ENCODE measurements at regions not wholly inside any gene's neighbourhood (a gene's known extent, or its start where the extent isn't known, plus 50 kb on each side); places are given as distances from the start of the nearest gene placed in this dataset.

DNA sequence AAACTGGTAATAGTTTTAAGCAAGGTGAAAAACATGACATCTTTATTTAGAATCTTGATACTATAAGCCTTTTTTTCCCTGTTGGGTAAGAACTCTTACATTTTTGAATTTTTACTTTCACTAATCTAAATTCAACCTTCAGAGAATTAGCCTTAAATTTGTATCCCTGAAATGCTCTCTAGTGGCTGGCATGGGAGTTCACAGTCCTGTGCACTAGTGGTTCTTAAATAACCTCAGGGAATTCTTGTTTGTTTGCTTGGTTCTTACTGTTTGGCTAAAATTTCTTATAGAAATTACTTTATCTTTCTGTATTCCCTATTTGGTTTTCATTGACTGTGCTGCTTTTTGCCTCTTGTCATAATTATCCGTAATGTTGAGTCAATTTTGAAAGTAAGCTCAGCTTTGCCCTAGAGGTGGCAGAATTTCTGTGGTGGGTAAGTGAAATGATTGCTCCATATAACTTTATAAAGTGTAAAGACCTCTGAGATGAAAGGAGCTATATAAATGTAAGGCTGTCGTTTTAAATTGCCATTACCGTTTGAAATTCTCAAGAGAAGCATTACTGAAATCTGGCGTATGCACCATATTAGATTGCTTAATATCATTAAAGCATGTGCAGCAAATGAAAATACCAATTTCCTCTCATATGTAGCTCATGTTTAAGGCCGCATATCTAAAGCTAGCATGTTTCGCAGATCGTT, 391.3 kb upstream of the FIGN start:
- Histone ChIP-seq H3K27ac (ENCODE audit: extremely low read depth, low read depth, low read length) (no peak overlapping the region), H3K4me1 (ENCODE audit: control insufficient read depth, insufficient read depth, low read length) (no peaks in the 10 kb centered on the region), H3K4me3 (ENCODE audit: low read depth, low read length) (no peak overlapping the region), H3K9me3 (ENCODE audit: control insufficient read depth, insufficient read depth, low read depth, low read length) (no peaks in the 10 kb centered on the region), H3K36me3 (ENCODE audit: control insufficient read depth in 2 of 2, insufficient read depth in 1 of 2, low read length in 2 of 2) (no peaks in the 10 kb centered on the region)
- POLR2A ChIA-PET, result no interaction called here
- TF ChIP-seq ZNF302 (tag by site-specific recombination; IDR thresholded peaks at IDR 0.05; ENCODE audit: low read depth), result no peak
- TF ChIP-seq ZNF768 (tag by site-specific recombination; IDR thresholded peaks at IDR 0.05), result no peak
- no peak for TF ChIP-seq ZNF560 (tag by site-specific recombination; IDR thresholded peaks at IDR 0.05; ENCODE audit: borderline replicate concordance)
- TF ChIP-seq ZBTB1 (tag by site-specific recombination; IDR thresholded peaks at IDR 0.05), result no peak
- TF ChIP-seq, protein P1, sequence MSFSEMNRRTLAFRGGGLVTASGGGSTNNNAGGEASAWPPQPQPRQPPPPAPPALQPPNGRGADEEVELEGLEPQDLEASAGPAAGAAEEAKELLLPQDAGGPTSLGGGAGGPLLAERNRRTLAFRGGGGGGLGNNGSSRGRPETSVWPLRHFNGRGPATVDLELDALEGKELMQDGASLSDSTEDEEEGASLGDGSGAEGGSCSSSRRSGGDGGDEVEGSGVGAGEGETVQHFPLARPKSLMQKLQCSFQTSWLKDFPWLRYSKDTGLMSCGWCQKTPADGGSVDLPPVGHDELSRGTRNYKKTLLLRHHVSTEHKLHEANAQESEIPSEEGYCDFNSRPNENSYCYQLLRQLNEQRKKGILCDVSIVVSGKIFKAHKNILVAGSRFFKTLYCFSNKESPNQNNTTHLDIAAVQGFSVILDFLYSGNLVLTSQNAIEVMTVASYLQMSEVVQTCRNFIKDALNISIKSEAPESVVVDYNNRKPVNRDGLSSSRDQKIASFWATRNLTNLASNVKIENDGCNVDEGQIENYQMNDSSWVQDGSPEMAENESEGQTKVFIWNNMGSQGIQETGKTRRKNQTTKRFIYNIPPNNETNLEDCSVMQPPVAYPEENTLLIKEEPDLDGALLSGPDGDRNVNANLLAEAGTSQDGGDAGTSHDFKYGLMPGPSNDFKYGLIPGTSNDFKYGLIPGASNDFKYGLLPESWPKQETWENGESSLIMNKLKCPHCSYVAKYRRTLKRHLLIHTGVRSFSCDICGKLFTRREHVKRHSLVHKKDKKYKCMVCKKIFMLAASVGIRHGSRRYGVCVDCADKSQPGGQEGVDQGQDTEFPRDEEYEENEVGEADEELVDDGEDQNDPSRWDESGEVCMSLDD (tag by site-specific recombination; IDR thresholded peaks at IDR 0.05), result no peak
- no peak for TF ChIP-seq ZXDB (tag by site-specific recombination; IDR thresholded peaks at IDR 0.05)
- no peak for TF ChIP-seq ZNF433 (tag by site-specific recombination; IDR thresholded peaks at IDR 0.05; ENCODE audit: low read depth)
- CTCF ChIA-PET, result interaction anchor here (0.5 to 0.8 kb wide), 7 partner anchors 10 to 1017 kb away, joined by 3 to 6 read pairs (median 3); no protein-coding TSS in a partner anchor

DNA sequence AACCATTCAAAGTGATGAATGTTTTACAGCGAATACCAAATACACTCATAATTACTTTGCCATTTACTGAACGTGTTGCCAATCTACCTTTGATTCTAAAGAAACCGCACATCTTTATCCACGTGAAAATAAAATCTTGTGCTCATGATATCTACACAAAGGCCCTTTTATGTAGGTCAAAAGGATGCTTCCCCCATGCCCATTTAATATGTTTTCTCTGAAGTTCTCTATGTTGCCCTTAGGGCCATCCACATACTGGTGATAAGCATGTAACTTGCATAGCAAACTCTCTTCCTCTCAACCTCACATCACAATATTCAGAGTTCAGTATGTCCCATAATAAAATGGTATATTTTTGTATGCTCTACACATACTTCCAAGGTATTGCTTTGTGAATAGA, 380.0 kb upstream of the FIGN start:
- TF ChIP-seq ZNF10 (tag by site-specific recombination; IDR thresholded peaks at IDR 0.05) (no peak), ZNF658 (tag by site-specific recombination; IDR thresholded peaks at IDR 0.05) (no peak), ZNF549 (tag by site-specific recombination; IDR thresholded peaks at IDR 0.05) (no peak), ZNF776 (tag by site-specific recombination; IDR thresholded peaks at IDR 0.05; ENCODE audit: borderline replicate concordance) (no peak), ZNF394 (tag by site-specific recombination; IDR thresholded peaks at IDR 0.05; ENCODE audit: borderline replicate concordance) (no peak), ZFP3 (tag by site-specific recombination; IDR thresholded peaks at IDR 0.05; ENCODE audit: low read depth) (no peak), ZBTB7A (tag by site-specific recombination; IDR thresholded peaks at IDR 0.05; ENCODE audit: low read depth) (no peak), ZNF514 (tag by site-specific recombination; IDR thresholded peaks at IDR 0.05) (no peak)
- TF ChIP-seq, protein P2, sequence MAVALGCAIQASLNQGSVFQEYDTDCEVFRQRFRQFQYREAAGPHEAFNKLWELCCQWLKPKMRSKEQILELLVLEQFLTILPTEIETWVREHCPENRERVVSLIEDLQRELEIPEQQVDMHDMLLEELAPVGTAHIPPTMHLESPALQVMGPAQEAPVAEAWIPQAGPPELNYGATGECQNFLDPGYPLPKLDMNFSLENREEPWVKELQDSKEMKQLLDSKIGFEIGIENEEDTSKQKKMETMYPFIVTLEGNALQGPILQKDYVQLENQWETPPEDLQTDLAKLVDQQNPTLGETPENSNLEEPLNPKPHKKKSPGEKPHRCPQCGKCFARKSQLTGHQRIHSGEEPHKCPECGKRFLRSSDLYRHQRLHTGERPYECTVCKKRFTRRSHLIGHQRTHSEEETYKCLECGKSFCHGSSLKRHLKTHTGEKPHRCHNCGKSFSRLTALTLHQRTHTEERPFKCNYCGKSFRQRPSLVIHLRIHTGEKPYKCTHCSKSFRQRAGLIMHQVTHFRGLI (tag by site-specific recombination; IDR thresholded peaks at IDR 0.05), result no peak
- TF ChIP-seq, protein P3, sequence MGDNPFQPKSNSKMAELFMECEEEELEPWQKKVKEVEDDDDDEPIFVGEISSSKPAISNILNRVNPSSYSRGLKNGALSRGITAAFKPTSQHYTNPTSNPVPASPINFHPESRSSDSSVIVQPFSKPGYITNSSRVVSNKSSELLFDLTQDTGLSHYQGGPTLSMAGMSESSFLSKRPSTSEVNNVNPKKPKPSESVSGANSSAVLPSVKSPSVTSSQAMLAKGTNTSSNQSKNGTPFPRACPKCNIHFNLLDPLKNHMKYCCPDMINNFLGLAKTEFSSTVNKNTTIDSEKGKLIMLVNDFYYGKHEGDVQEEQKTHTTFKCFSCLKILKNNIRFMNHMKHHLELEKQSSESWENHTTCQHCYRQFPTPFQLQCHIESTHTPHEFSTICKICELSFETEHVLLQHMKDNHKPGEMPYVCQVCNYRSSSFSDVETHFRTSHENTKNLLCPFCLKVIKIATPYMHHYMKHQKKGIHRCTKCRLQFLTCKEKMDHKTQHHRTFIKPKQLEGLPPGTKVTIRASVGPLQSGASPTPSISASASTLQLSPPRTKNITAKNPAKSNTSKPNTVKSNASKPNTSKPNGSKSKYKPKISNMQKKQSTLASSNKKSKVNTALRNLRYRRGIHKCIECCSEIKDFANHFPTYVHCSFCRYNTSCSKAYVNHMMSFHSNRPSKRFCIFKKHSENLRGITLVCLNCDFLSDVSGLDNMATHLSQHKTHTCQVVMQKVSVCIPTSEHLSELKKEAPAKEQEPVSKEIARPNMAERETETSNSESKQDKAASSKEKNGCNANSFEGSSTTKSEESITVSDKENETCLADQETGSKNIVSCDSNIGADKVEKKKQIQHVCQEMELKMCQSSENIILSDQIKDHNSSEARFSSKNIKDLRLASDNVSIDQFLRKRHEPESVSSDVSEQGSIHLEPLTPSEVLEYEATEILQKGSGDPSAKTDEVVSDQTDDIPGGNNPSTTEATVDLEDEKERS (tag by site-specific recombination; IDR thresholded peaks at IDR 0.05), result no peak
- Histone ChIP-seq H3K9me3 (ENCODE audit: control insufficient read depth, insufficient read depth, low read depth, low read length) (no peaks in the 10 kb centered on the region), H3K4me1 (ENCODE audit: control insufficient read depth, insufficient read depth, low read length) (no peaks in the 10 kb centered on the region), H3K27ac (ENCODE audit: extremely low read depth, low read depth, low read length) (no peak overlapping the region), H3K4me3 (ENCODE audit: low read depth, low read length) (no peak overlapping the region), H3K36me3 (ENCODE audit: control insufficient read depth in 2 of 2, insufficient read depth in 1 of 2, low read length in 2 of 2) (no peaks in the 10 kb centered on the region)
- CTCF ChIA-PET, result no interaction called here
- POLR2A ChIA-PET, result no interaction called here

Data from HEK293 (cell line).